GM10266 (cell line): ENCODE measurements at regions not wholly inside any gene's neighbourhood (a gene's known extent, or its start where the extent isn't known, plus 50 kb on each side); places are given as distances from the start of the nearest gene placed in this dataset.

Source experiments
- DNase-seq: peaks from one replicate; pipeline ENCODE4 v3.0.0; 2012; ENCODE audit errors: extremely low spot score
- TF ChIP-seq, protein P1 (sequence below): IDR thresholded peaks from 2 replicates; pipeline ENCODE4 v1.5.1; 2012; ENCODE audit warnings: mild to moderate bottlenecking, low read depth; ENCODE audit not compliant: control insufficient read depth, insufficient read depth; ENCODE audit errors: missing control alignments

DNA sequence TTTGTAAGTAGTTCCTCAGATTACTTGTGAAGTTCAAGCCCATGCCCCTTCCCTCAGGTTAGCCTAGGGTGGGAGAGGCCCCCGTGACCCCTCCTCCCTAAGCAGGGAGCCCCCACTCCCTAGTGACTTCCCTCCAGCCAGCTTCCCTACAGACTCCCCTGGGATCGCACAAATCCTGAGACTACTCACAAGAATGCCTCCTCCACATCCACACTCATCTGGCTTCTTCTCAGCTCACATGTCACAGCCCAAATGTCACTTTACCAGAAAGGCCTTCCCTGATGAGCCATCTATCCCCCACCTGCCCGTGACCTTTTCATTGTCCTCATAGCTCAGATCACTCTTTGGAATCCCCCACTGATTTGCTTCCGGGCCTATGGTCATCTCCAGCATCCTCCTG lies 96.7 kb upstream of the ARAP3 start:
- TF ChIP-seq, protein P1, sequence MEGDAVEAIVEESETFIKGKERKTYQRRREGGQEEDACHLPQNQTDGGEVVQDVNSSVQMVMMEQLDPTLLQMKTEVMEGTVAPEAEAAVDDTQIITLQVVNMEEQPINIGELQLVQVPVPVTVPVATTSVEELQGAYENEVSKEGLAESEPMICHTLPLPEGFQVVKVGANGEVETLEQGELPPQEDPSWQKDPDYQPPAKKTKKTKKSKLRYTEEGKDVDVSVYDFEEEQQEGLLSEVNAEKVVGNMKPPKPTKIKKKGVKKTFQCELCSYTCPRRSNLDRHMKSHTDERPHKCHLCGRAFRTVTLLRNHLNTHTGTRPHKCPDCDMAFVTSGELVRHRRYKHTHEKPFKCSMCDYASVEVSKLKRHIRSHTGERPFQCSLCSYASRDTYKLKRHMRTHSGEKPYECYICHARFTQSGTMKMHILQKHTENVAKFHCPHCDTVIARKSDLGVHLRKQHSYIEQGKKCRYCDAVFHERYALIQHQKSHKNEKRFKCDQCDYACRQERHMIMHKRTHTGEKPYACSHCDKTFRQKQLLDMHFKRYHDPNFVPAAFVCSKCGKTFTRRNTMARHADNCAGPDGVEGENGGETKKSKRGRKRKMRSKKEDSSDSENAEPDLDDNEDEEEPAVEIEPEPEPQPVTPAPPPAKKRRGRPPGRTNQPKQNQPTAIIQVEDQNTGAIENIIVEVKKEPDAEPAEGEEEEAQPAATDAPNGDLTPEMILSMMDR: no peak
- no peak for DNase-seq

DNA sequence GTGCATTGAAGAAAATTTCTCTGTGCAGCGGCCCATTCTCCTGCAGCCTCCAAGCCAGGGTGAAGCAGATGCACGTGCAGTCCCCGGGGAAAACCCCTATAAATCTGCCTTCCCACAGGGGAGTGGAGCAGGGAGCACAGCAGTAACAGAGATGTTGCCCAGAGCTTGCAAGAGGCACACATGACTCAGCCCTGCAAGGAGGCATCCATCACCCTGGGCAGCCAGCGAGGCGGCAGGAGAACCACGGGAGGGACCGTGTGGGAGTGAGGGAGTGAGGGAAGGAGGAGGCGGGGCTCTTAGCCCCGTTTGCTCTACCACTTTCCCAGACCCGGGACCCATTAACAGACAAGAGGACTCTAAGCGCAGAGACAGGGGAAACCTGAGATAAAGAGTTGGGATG lies 96.2 kb upstream of the ARAP3 start:
- TF ChIP-seq, protein P1: no peak
- no peak for DNase-seq

DNA sequence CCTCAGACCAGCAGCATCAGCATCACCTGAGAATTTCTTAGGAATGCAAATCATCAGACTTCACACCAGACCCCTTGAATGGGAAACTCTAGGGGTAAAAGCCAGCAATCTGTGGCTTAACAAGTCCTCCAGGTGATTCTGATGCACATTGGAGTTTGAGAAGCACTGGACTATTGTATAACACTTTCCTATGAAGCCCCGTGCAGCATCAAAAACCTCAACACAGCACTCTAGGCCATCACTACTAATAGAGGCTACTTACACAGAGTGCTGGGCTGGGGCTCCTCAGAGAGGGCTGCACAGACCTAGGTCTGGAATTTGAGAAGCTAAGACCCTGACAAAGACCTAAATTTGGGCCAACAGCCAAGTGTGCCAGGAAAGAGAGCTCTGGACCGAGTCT lies 95.7 kb upstream of the ARAP3 start:
- TF ChIP-seq, protein P1: no peak
- DNase-seq: no peak

DNA sequence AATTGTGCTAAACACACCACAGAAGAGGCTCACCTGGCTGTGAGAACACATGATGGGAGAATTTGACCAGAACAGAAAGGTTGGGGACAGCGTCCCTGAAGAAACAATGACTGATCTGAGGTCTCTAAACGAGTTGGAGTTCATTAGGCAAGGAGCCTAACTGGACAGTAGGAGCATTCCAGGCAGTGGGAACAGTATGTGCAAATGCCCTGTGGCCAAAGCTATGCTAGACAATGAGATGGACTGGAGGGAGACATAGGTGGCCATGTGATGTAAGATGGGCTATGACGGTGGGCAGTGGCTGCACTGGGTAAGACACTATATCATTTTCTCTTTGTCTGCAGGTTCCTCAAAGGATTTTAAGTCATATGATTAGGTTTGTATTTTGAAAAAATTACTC lies 95.1 kb upstream of the ARAP3 start:
- no peak for DNase-seq
- TF ChIP-seq, protein P1: no peak

DNA sequence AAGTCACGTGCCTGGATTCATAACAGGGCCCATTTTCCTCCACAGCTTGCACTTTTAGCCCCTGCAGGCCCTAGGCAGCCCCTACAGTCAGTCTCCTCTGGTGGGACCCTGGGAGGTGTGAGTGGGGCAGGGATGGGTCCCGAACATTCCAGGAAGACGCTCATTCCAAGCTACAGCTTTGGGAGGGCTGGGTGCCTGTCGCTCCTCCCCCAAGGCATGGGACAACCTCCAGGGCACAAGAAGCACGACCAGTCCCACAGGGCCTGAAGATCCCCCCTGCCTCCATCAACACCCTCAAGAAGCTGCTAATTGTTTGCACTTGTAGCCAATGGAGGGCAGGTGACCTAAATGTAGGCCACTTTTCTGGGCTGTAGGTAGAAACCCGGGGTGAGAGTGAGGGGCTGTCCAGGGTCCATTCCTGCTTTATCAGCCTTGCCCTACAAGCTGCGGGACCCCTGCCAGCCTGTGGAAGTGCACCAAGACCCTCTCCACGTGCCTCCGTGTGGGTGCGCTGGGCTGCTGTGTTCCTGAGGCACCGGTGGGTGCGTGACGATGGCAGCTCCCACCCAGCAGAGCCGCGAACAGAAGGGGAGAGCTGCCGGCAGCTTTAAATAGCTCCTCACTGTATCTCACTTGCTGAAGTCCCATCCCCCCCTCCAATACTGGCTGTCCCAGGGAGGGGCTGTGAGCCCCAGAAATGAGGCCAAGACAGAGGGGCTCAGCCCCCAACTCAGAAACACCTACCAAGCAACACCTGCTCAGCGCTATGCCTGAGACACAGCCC lies 91.9 kb upstream of the ARAP3 start:
- TF ChIP-seq, protein P1: no peak
- no peak for DNase-seq

DNA sequence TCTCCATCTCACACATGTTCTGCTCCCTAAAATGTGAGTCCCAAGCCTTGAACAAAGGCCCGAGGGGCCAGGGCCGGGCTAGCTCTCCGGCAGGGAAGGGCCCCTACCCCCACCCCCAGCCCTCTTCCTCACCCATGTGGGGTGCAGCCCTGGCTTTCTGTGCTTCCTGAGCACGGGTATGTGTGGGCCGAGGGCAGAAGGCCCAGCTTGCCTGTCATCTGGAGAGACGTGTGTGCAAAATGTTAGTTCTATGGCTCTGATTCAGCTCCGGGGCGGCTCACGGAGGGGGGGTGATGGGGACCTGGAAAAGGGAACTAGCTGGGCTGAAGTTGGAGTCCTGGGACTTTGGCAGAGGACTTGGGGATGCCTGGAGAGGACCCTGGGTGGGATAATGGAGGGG lies 90.3 kb upstream of the ARAP3 start:
- TF ChIP-seq, protein P1: no peak
- DNase-seq: no peak

DNA sequence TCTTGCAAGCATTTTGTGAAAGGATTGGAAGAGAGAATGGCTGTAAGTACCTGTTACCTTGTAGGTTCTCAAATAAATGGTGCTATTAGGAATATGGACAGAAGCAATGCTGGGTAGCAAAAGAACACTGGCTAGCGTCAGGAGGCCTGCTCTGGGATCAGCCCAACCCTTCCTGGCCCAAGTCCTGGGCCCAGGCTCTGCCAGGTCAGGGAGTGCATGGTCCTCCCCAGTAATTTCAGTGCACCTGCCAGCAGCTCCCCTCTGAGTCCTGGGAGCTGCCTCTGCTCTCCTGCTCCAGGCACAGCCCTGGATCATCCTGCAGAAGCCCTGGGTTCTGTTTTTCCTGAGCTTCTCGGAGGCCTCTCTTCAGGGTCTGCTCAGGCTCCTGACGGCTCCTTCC lies 89.5 kb upstream of the ARAP3 start:
- DNase-seq: no peak
- TF ChIP-seq, protein P1: no peak
